GM23338 (cell line): ENCODE measurements at regions not wholly inside any gene's neighbourhood (a gene's known extent, or its start where the extent isn't known, plus 50 kb on each side); places are given as distances from the start of the nearest gene placed in this dataset.
"Not testable (repeated sequence)": the region's sequence is repeated elsewhere in the genome, so short reads cannot be mapped to it uniquely, and the experiment has no call there.

Source experiments
- ATAC-seq: fragments of 200-7000 bp; cut with Tn5 transposase; 3 replicates; pipeline ENCODE4 v1.9.1; 2020
- DNase-seq: peaks from one replicate; pipeline ENCODE4 v3.0.0-alpha.2; 2015; ENCODE audit warnings: low spot score
- H2AFZ ChIP-seq: fragments of 200-600 bp; sonication (generic); 2 replicates; pipeline ENCODE4 v1.8.0; 2016; ENCODE audit warnings: antibody characterized with exemption, mild to moderate bottlenecking, moderate library complexity
- H3F3A ChIP-seq: fragments of 200-600 bp; sonication (generic); replicated peaks from 2 replicates; pipeline ENCODE4 v1.8.0; 2017; ENCODE audit warnings: antibody characterized with exemption, mixed run types, low read depth
- H3K27ac ChIP-seq: fragments of 200-600 bp; sonication (generic); 2 replicates; pipeline ENCODE4 v1.6.1; 2016; ENCODE audit warnings: low read depth
- H3K27me3 ChIP-seq: fragments of 200-600 bp; sonication (generic); 2 replicates; pipeline ENCODE4 v1.8.0; 2016; ENCODE audit warnings: mild to moderate bottlenecking, mixed run types, moderate library complexity; ENCODE audit not compliant: insufficient read depth
- H3K36me3 ChIP-seq: fragments of 200-600 bp; sonication (generic); 2 replicates; pipeline ENCODE4 v1.8.0; 2016; ENCODE audit warnings: mild to moderate bottlenecking; ENCODE audit not compliant: insufficient read depth
- H3K4me1 ChIP-seq: fragments of 200-600 bp; sonication (generic); 2 replicates; pipeline ENCODE4 v1.8.0; 2016; ENCODE audit warnings: mild to moderate bottlenecking, moderate library complexity; ENCODE audit not compliant: insufficient read depth
- H3K4me2 ChIP-seq: fragments of 200-600 bp; sonication (generic); 2 replicates; pipeline ENCODE4 v1.7.1; 2017; ENCODE audit warnings: mixed run types
- H3K4me3 ChIP-seq: fragments of 200-600 bp; sonication (generic); 2 replicates; pipeline ENCODE4 v1.6.1; 2016; ENCODE audit warnings: mixed run types
- H3K79me2 ChIP-seq: fragments of 200-600 bp; sonication (generic); replicated peaks from 2 replicates; pipeline ENCODE4 v1.8.0; 2017; ENCODE audit warnings: mild to moderate bottlenecking; ENCODE audit not compliant: insufficient read depth
- H3K9me2 ChIP-seq: fragments of 200-600 bp; sonication (generic); 2 replicates; pipeline ENCODE4 v1.8.0; 2017; ENCODE audit not compliant: insufficient read depth
- H4K20me1 ChIP-seq: fragments of 200-600 bp; sonication (generic); replicated peaks from 2 replicates; pipeline ENCODE4 v1.8.0; 2017; ENCODE audit warnings: mild to moderate bottlenecking; ENCODE audit not compliant: insufficient read depth
- H3K27ac Mint-ChIP-seq: 2 replicates; pipeline ENCODE4 v1.8.0; 2020; ENCODE audit warnings: inconsistent platforms, mild to moderate bottlenecking, moderate library complexity, mixed read lengths
- H3K27me3 Mint-ChIP-seq: 3 replicates; pipeline ENCODE4 v1.8.0; 2022; ENCODE audit warnings: low read depth, mild to moderate bottlenecking, moderate library complexity, mixed read lengths, inconsistent platforms; ENCODE audit not compliant: insufficient read depth, poor library complexity
- H3K36me3 Mint-ChIP-seq: 3 replicates; pipeline ENCODE4 v1.8.0; 2021; ENCODE audit warnings: low read depth, mild to moderate bottlenecking, inconsistent platforms, moderate library complexity, mixed read lengths
- H3K4me1 Mint-ChIP-seq: 3 replicates; pipeline ENCODE4 v1.8.0; 2020; ENCODE audit warnings: mild to moderate bottlenecking, inconsistent platforms, mixed read lengths
- H3K4me3 Mint-ChIP-seq: 3 replicates; pipeline ENCODE4 v1.8.0; 2021; ENCODE audit warnings: moderate library complexity, mild to moderate bottlenecking, inconsistent platforms, mixed read lengths
- H3K9me3 Mint-ChIP-seq: 3 replicates; pipeline ENCODE4 v1.8.0; 2020; ENCODE audit warnings: moderate library complexity, mild to moderate bottlenecking, inconsistent platforms, mixed read lengths
- EZH2phosphoT487 ChIP-seq: fragments of 200-600 bp; sonication (generic); IDR thresholded peaks from one replicate; pipeline ENCODE4 v1.8.1; 2018; ENCODE audit warnings: antibody characterized with exemption; ENCODE audit not compliant: unreplicated experiment
- JUNB ChIP-seq: IDR thresholded peaks from one replicate; pipeline ENCODE4 v1.6.1; 2016; ENCODE audit warnings: antibody characterized with exemption; ENCODE audit not compliant: unreplicated experiment
- NANOG ChIP-seq: IDR thresholded peaks from 2 replicates; pipeline ENCODE4 v1.6.1; 2016; ENCODE audit warnings: antibody characterized with exemption, borderline replicate concordance
- POLR2AphosphoS5 ChIP-seq: IDR thresholded peaks from 2 replicates; pipeline ENCODE4 v1.6.1; 2016; ENCODE audit warnings: antibody characterized with exemption, low read depth
- ZNF114 ChIP-seq: fragments of 250-450 bp; sonication (Bioruptor Pico); IDR thresholded peaks from 2 replicates; pipeline ENCODE4 v1.5.0; 2020; ENCODE audit warnings: mild to moderate bottlenecking, moderate library complexity
- ZNF331 ChIP-seq: fragments of 250-450 bp; sonication (Bioruptor Pico); IDR thresholded peaks from 2 replicates; pipeline ENCODE4 v1.5.0; 2020; ENCODE audit warnings: low read depth, mild to moderate bottlenecking, moderate library complexity
- TF ChIP-seq, protein P1 (sequence below), 2 experiments: fragments of 200-600 bp in 1 of 2; sonication (generic) in 1 of 2; conservative IDR thresholded peaks; 2 replicates each; pipeline versions ENCODE4 v1.5.1 to v1.6.1; 2016 to 2017; ENCODE audit warnings: antibody characterized with exemption in 2 of 2, low read depth in 2 of 2, mild to moderate bottlenecking in 2 of 2, moderate library complexity in 1 of 2
- TF ChIP-seq, protein P2 (sequence below): IDR thresholded peaks from 2 replicates; pipeline ENCODE4 v1.6.1; 2016; ENCODE audit warnings: antibody characterized with exemption
- TF ChIP-seq, protein P3 (sequence below): IDR thresholded peaks from one replicate; pipeline ENCODE4 v1.6.1; 2018; ENCODE audit warnings: antibody characterized with exemption; ENCODE audit not compliant: unreplicated experiment

DNA sequence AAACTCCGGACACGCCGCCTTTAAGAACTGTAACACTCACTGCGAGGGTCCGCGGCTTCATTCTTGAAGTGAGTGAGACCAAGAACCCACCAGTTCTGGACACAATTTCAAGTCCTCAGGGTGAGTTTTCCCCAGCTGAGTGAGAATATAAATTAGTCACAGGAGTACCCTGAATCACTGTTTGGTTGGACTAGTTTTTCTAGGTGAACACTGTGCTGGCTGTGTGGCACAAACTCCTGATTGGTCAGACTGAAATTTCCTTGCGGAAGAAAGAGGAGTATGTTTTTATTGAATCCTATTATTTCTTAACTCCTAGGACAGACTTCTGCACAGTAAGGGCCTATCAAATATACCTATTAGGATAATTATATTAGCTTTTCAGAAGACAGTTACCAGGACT lies 288.1 kb upstream of the UBE2E3 start (continued):
- TF ChIP-seq EZH2phosphoT487: no peak
- TF ChIP-seq, protein P1, sequence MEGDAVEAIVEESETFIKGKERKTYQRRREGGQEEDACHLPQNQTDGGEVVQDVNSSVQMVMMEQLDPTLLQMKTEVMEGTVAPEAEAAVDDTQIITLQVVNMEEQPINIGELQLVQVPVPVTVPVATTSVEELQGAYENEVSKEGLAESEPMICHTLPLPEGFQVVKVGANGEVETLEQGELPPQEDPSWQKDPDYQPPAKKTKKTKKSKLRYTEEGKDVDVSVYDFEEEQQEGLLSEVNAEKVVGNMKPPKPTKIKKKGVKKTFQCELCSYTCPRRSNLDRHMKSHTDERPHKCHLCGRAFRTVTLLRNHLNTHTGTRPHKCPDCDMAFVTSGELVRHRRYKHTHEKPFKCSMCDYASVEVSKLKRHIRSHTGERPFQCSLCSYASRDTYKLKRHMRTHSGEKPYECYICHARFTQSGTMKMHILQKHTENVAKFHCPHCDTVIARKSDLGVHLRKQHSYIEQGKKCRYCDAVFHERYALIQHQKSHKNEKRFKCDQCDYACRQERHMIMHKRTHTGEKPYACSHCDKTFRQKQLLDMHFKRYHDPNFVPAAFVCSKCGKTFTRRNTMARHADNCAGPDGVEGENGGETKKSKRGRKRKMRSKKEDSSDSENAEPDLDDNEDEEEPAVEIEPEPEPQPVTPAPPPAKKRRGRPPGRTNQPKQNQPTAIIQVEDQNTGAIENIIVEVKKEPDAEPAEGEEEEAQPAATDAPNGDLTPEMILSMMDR (conservative IDR thresholded peaks at IDR 0.05; ENCODE audit: low read depth in 2 of 2): no peak

DNA sequence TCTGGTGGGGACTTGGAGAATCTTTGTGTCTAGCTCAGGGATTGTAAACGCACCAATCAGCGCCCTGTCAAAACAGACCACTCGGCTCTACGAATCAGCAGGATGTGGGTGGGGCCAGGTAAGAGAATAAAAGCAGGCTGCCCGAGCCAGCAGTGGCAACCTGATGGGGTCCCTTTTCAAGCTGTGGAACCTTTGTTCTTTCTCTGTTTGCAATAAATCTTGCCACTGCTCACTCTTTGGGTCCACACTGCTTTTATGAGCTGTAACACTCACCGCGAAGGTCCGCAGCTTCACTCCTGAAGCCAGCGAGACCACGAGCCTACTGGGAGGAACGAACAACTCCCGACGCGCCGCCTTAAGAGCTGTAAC lies 288.6 kb upstream of the UBE2E3 start:
- H3K4me2 ChIP-seq, H3K36me3 Mint-ChIP-seq, H3K9me3 Mint-ChIP-seq, H3K79me2 ChIP-seq, H3K4me1 ChIP-seq, H3K36me3 ChIP-seq, H3K9me2 ChIP-seq, H3K27me3 Mint-ChIP-seq, H3K27ac Mint-ChIP-seq, H3K27ac ChIP-seq, H4K20me1 ChIP-seq, H3F3A ChIP-seq, H2AFZ ChIP-seq, H3K4me1 Mint-ChIP-seq, H3K4me3 ChIP-seq, DNase-seq, H3K27me3 ChIP-seq, ATAC-seq, H3K4me3 Mint-ChIP-seq: not testable (repeated sequence)

DNA sequence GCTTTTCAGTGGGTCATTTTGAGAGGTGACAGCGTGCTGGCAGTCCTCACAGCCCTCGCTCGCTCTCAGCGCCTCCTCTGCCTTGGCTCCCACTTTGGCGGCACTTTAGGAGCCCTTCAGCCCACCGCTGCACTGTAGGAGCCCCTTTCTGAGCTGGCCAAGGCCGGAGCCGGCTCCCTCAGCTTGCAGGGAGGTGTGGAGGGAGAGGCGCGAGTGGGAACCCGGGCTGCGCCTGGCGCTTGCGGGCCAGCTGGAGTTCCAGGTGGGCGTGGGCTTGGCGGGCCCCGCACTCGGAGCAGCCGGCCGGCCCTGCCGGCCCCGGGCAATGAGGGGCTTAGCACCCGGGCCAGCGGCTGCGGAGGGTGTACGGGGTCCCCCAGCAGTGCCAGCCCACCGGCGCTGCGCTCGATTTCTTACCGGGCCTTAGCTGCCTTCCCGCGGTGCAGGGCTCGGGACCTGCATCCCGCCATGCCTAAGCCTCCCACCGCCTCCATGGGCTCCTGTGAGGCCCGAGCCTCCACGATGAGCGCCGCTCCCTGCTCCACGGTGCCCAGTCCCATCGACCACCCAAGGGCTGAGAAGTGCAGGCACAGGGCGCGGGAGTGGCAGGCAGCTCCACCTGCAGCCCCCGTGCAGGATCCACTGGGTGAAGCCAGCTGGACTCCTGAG lies 289.1 kb upstream of the UBE2E3 start:
- not testable (repeated sequence) for DNase-seq, H3K4me1 Mint-ChIP-seq, ATAC-seq

DNA sequence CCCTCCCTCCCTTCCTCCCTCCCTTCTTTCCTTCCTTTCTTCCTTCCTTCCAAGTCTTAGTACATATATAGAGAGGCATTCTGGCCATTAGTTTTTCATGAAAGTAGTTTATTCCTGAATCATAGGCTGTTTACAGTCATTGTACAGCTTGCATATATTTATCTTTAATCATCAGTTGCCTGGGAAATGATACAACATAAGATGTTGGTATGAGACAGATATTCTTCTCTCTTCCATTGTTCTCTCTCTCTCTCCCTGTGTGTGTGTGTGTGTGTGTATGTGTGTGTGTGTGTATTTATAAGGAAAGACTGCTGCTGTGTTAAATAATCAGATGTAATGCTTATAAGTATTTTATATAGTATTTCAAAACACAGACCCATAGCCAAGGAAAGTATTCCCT lies 289.8 kb upstream of the UBE2E3 start:
- no peak for DNase-seq
- H3K79me2 ChIP-seq: no peaks in the 10 kb centered on the region
- H2AFZ ChIP-seq: no peak overlapping the region
- H3K36me3 Mint-ChIP-seq: no peaks in the 10 kb centered on the region
- H3K27ac Mint-ChIP-seq: no peak overlapping the region
- H3K27me3 Mint-ChIP-seq: no peaks in the 10 kb centered on the region
- H3K9me3 Mint-ChIP-seq: no peaks in the 10 kb centered on the region
- peaks cover 5% of the 10 kb centered on the region for H3K4me1 Mint-ChIP-seq
- no peak overlapping the region for H3K4me2 ChIP-seq
- ATAC-seq: no peak
- H3K27ac ChIP-seq: no peak overlapping the region
- no peaks in the 10 kb centered on the region for H3K4me1 ChIP-seq
- H3K27me3 ChIP-seq: no peaks in the 10 kb centered on the region
- H3F3A ChIP-seq: no peaks in the 10 kb centered on the region
- no peaks in the 10 kb centered on the region; the same call in 1 of the 2 replicates for H3K9me2 ChIP-seq
- no peaks in the 10 kb centered on the region for H4K20me1 ChIP-seq
- H3K4me3 Mint-ChIP-seq: no peak overlapping the region
- no peak overlapping the region for H3K4me3 ChIP-seq
- H3K36me3 ChIP-seq: no peaks in the 10 kb centered on the region
- no peak for TF ChIP-seq ZNF331 (CRISPR knock-in tag)
- TF ChIP-seq, protein P2, sequence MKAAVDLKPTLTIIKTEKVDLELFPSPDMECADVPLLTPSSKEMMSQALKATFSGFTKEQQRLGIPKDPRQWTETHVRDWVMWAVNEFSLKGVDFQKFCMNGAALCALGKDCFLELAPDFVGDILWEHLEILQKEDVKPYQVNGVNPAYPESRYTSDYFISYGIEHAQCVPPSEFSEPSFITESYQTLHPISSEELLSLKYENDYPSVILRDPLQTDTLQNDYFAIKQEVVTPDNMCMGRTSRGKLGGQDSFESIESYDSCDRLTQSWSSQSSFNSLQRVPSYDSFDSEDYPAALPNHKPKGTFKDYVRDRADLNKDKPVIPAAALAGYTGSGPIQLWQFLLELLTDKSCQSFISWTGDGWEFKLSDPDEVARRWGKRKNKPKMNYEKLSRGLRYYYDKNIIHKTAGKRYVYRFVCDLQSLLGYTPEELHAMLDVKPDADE: no peak
- TF ChIP-seq, protein P3, sequence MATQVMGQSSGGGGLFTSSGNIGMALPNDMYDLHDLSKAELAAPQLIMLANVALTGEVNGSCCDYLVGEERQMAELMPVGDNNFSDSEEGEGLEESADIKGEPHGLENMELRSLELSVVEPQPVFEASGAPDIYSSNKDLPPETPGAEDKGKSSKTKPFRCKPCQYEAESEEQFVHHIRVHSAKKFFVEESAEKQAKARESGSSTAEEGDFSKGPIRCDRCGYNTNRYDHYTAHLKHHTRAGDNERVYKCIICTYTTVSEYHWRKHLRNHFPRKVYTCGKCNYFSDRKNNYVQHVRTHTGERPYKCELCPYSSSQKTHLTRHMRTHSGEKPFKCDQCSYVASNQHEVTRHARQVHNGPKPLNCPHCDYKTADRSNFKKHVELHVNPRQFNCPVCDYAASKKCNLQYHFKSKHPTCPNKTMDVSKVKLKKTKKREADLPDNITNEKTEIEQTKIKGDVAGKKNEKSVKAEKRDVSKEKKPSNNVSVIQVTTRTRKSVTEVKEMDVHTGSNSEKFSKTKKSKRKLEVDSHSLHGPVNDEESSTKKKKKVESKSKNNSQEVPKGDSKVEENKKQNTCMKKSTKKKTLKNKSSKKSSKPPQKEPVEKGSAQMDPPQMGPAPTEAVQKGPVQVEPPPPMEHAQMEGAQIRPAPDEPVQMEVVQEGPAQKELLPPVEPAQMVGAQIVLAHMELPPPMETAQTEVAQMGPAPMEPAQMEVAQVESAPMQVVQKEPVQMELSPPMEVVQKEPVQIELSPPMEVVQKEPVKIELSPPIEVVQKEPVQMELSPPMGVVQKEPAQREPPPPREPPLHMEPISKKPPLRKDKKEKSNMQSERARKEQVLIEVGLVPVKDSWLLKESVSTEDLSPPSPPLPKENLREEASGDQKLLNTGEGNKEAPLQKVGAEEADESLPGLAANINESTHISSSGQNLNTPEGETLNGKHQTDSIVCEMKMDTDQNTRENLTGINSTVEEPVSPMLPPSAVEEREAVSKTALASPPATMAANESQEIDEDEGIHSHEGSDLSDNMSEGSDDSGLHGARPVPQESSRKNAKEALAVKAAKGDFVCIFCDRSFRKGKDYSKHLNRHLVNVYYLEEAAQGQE: no peak
- TF ChIP-seq EZH2phosphoT487: no peak
- TF ChIP-seq JUNB: no peak
- no peak for TF ChIP-seq POLR2AphosphoS5
- TF ChIP-seq ZNF114 (CRISPR knock-in tag): no peak
- TF ChIP-seq NANOG: no peak

More for the DNA sequence above, 289.1 kb upstream of the UBE2E3 start:
- not testable (repeated sequence) for H3K36me3 Mint-ChIP-seq, H3K9me2 ChIP-seq, H3K4me3 Mint-ChIP-seq, H3K9me3 Mint-ChIP-seq, H3K4me2 ChIP-seq, H4K20me1 ChIP-seq, H3K4me1 ChIP-seq, H3K79me2 ChIP-seq, H3K27me3 ChIP-seq, H2AFZ ChIP-seq, H3K27me3 Mint-ChIP-seq, H3K27ac ChIP-seq, H3K36me3 ChIP-seq, H3K4me3 ChIP-seq, H3K27ac Mint-ChIP-seq, H3F3A ChIP-seq
